ENCODE measurements at regions not wholly inside any gene's neighbourhood (a gene's known extent, or its start where the extent isn't known, plus 50 kb on each side); places are given as distances from the start of the nearest gene placed in this dataset.

- Histone ChIP-seq H3F3A (ENCODE audit: control insufficient read depth, insufficient read depth) (no peaks in the 10 kb centered on the region), H3K27me3 (ENCODE audit: control insufficient read depth, low read length) (no peaks in the 10 kb centered on the region), H3K4me1 (ENCODE audit: control insufficient read depth, low read length) (no peaks in the 10 kb centered on the region), H3K4me3 (ENCODE audit: low read length) (no peak overlapping the region), H3K9me2 (replicated peaks; ENCODE audit: control insufficient read depth, low read length) (no peaks in the 10 kb centered on the region), H4K20me1 (ENCODE audit: control insufficient read depth, insufficient read depth, low read depth, low read length) (no peaks in the 10 kb centered on the region), H3K36me3 (ENCODE audit: control insufficient read depth, low read length) (no peaks in the 10 kb centered on the region), H3K79me2 (ENCODE audit: control insufficient read depth, low read length) (no peaks in the 10 kb centered on the region), H3K27ac (ENCODE audit: low read depth, low read length) (no peak overlapping the region), H3K4me2 (ENCODE audit: low read length) (no peak overlapping the region), H3K9me3 (ENCODE audit: control insufficient read depth, insufficient read depth, low read length) (no peaks in the 10 kb centered on the region)
- no peak for TF ChIP-seq CTCF (IDR thresholded peaks at IDR 0.05; ENCODE audit: low read depth, low read length, poor library complexity, severe bottlenecking)
- TF ChIP-seq EZH2phosphoT487 (IDR thresholded peaks at IDR 0.05; ENCODE audit: borderline replicate concordance, low read length) = no peak
Observed at GRCh38 chr11:21641869-21642268, 551.0 kb upstream of the ANO5 start.

- no peaks in the 10 kb centered on the region for H3K27me3 ChIP-seq (ENCODE audit: control insufficient read depth, low read length)
- H3K36me3 ChIP-seq (ENCODE audit: control insufficient read depth, low read length) = no peaks in the 10 kb centered on the region
Observed at GRCh38 chr11:21646351-21646750, 546.5 kb upstream of the ANO5 start.

GRCh38 chr11:21650961-21651360 lies 541.9 kb upstream of the ANO5 start:
- Histone ChIP-seq H3K4me2 (ENCODE audit: low read length) (no peak overlapping the region), H3K9me2 (replicated peaks; ENCODE audit: control insufficient read depth, low read length) (no peaks in the 10 kb centered on the region), H3K4me1 (ENCODE audit: control insufficient read depth, low read length) (no peaks in the 10 kb centered on the region), H3K36me3 (ENCODE audit: control insufficient read depth, low read length) (no peaks in the 10 kb centered on the region), H3K9me3 (ENCODE audit: control insufficient read depth, insufficient read depth, low read length) (no peaks in the 10 kb centered on the region), H4K20me1 (ENCODE audit: control insufficient read depth, insufficient read depth, low read depth, low read length) (no peaks in the 10 kb centered on the region), H3K79me2 (ENCODE audit: control insufficient read depth, low read length) (no peaks in the 10 kb centered on the region), H3K4me3 (ENCODE audit: low read length) (no peak overlapping the region), H3K27ac (ENCODE audit: low read depth, low read length) (no peak overlapping the region), H3F3A (ENCODE audit: control insufficient read depth, insufficient read depth) (no peaks in the 10 kb centered on the region), H3K27me3 (ENCODE audit: control insufficient read depth, low read length) (no peaks in the 10 kb centered on the region)
- TF ChIP-seq CTCF (IDR thresholded peaks at IDR 0.05; ENCODE audit: low read depth, low read length, poor library complexity, severe bottlenecking) (no peak), EZH2phosphoT487 (IDR thresholded peaks at IDR 0.05; ENCODE audit: borderline replicate concordance, low read length) (no peak)

More at GRCh38 chr11:21646351-21646750, 546.5 kb upstream of the ANO5 start:
- Histone ChIP-seq H3K79me2 (ENCODE audit: control insufficient read depth, low read length) (no peaks in the 10 kb centered on the region), H3F3A (ENCODE audit: control insufficient read depth, insufficient read depth) (no peaks in the 10 kb centered on the region), H3K27ac (ENCODE audit: low read depth, low read length) (no peak overlapping the region), H3K4me3 (ENCODE audit: low read length) (no peak overlapping the region), H3K9me3 (ENCODE audit: control insufficient read depth, insufficient read depth, low read length) (no peaks in the 10 kb centered on the region), H3K9me2 (replicated peaks; ENCODE audit: control insufficient read depth, low read length) (no peaks in the 10 kb centered on the region), H3K4me2 (ENCODE audit: low read length) (no peak overlapping the region), H3K4me1 (ENCODE audit: control insufficient read depth, low read length) (no peaks in the 10 kb centered on the region), H4K20me1 (ENCODE audit: control insufficient read depth, insufficient read depth, low read depth, low read length) (no peaks in the 10 kb centered on the region)
- TF ChIP-seq EZH2phosphoT487 (IDR thresholded peaks at IDR 0.05; ENCODE audit: borderline replicate concordance, low read length) = no peak
- no peak for TF ChIP-seq CTCF (IDR thresholded peaks at IDR 0.05; ENCODE audit: low read depth, low read length, poor library complexity, severe bottlenecking)
